Stimulated activated CD4-positive, alpha-beta T cell treated with anti-CD3 and anti-CD28 coated beads, Interleukin-15, amount 100 ng/mL, for 48 hours (primary cell): ENCODE measurements at regions not wholly inside any gene's neighbourhood (a gene's known extent, or its start where the extent isn't known, plus 50 kb on each side); places are given as distances from the start of the nearest gene placed in this dataset.

ENCODE experiments used
- DNase-seq, 2 donors: peaks; one replicate each; pipeline ENCODE4 v3.0.0-alpha.2; 2020; ENCODE audit warnings: low read depth in 2 of 2

GRCh38 chrX:137483554-137483953 is 82.4 kb upstream of the ZIC3 start:
- DNase-seq: no peak

GRCh38 chrX:137482136-137482535 is 83.8 kb upstream of the ZIC3 start:
- DNase-seq: no peak

GRCh38 chrX:137479386-137479785 is 86.5 kb upstream of the ZIC3 start:
- no peak for DNase-seq

- no peak for DNase-seq
These were observed 124.2 kb upstream of the ZIC3 start for GRCh38 chrX:137441711-137442110.

GRCh38 chrX:137432609-137433008 is 133.3 kb upstream of the ZIC3 start:
- DNase-seq: no peak

- DNase-seq: no peak
These were observed 134.0 kb upstream of the ZIC3 start for GRCh38 chrX:137431693-137432488.

GRCh38 chrX:137430984-137431475 is 134.9 kb upstream of the ZIC3 start:
- no peak for DNase-seq

DNA sequence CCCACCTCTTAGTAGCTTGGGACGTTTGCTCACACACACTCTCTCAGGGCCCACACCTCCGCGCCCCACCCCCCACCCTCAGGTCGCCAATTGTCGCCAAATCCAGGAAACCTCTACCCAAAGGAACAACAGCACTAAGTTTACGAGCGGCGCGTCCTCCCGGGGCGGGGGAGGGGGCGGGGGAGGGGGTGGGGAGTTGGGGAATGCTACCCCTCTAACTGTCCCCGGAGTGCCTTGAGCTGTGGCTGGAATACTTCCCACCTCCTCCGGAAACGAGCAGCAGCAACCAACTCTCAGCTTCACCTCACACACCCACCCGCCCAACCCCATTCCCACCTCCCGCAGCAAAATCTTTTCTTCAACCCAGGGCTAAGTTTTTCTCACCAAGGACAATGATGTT is 135.6 kb upstream of the ZIC3 start:
- no peak for DNase-seq

GRCh38 chrX:137428766-137429591 is 136.9 kb upstream of the ZIC3 start:
- DNase-seq: no peak

DNA sequence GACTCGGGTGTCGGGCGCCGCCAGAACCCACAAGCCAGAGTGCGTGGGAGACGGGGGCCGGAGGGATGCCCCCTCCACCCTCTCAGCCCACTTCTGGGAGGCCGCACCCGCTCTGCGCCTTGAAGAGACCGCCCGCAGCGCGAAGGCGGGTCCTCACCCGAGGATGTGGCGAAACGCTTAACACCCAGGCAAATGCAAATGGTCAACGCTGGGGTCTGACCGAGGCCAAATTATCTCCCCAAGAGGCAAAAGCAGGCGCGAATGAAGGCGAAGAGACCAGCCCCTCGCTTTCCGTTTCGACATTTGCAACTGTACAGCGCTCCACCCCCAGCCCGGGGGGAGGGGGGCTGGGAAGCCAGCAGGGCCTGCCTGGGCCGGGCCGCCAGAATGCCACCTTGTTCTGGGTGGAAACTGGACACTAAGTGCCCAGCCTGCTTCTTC is 137.7 kb upstream of the ZIC3 start:
- DNase-seq: no peak

DNA sequence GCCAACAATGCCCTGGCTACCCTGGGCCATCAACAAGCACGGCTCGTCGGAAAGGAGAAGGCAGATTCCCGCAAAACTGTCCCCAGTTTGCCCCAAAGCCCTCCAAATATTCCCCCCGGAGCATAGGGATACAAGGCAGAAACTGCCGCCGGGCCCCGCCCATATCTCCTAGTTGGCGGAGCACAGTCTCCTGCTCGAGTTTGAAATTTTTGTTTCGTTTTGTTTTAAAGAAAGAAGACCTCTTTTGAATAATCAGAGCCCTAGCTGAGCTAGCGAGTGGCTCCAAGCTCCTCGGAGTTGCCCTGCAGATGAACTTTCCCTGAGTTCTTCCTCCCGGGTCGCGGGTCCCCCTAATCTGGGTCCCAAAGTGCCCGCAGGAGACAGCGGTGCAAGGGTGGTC is 138.1 kb upstream of the ZIC3 start:
- no peak for DNase-seq

- no peak for DNase-seq
These were observed 138.5 kb upstream of the ZIC3 start for GRCh38 chrX:137427426-137427778.

DNA sequence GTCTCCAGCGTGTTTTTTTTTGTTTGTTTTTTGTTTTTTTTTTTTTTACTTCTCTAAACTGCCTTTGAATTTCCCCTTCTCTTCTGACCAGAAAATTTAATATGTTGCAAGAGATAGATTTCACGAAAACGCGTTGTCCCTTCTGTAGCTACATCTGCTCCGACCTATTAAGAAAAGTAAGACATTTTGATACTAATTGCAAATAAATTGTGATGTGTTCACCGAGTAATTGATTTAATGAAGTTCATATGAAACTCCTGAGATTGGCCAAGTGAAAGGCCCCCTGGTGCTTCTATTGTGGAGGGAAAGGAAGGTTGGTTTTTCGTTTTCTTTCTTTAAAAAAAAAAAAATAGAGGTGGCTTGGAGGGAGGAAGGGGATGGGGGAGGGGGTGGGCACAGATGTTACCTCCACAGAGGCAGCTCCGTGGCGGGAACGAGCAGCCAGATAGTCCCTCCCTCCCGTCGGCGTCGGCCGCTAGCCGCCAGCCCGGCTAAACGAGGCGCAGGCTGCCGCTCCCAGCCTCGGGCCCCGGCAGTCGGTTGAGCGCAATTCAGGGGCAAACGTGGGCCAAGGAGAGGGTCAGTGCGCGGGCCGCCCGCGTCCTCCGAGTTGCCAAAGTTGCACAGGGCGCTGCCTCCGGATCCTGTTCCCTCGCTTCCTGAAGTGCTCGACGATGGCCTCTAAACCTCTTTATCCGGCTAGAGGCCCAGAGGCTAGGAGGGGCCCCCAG is 139.1 kb upstream of the ZIC3 start:
- DNase-seq: no peak

DNA sequence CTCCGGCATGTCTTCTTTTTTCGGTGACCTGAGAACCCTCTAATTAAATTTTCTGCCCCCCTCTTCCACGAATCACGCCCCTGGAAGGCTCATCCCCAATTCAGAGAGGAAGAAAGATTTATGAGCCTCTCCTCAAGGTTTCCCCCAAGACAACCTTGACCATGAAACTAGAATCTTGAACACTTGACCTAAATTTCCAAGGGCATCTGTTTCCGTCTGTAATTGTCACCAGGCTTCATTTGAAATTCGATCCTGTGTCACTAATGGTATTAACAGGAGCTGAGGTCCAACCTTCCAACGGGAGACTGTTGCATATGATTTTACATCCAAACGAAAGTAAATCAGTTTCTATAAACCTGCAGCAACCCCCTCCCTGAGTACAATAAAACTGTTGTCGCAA is 139.9 kb upstream of the ZIC3 start:
- DNase-seq: no peak

DNA sequence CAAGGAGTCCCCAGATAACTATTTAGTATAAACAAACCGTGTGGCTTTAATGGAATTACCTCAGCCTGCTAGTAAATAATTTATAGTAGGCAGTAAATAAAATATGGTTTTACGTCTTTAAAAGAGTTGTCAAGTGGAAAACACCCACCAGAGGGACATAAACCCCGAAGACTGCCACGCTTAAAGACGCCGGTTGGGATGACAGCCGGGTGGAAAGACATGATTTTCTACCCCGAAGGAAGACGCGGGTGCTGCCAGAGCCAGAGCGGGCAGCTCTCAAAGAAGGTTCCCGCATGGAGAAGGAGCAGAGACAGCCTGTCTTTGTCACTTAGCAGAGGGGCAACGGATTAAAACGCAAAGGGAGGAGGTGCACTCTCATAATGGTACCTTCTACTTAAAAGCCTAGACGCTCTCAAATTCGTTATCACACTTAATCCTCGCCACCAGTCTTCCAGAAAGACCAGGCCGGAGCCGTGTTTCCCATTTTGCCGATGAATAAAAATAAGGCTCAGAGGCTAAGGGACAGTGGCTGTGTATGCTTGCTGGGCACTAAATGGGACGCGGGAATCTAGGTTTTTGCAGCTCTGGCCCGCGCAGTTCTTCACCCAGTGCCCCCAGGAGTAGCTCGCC is 140.5 kb upstream of the ZIC3 start:
- no peak for DNase-seq

- DNase-seq: no peak
These were observed 141.2 kb upstream of the ZIC3 start for GRCh38 chrX:137424679-137425078.

- no peak for DNase-seq
These were observed 142.7 kb upstream of the ZIC3 start for GRCh38 chrX:137423241-137423640.

DNA sequence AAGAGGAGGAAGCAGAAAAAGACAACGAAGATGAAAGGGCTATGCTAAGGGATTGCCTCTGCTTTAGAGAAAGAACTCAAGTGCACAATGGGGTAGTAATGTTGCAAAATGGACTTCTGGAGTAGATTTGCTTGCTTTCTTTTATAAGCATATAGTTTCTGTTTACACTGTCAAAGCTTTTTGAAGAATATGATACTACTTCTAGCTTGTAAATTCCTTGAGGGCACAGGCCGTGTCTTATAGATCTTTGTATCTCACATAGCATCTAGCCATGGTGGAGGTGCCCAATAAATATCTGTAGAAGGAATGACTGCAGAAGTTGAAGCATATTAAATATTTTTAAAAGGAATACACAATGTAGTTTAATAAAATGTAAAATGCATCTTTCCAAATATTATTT is 147.8 kb upstream of the ZIC3 start:
- DNase-seq: no peak

DNA sequence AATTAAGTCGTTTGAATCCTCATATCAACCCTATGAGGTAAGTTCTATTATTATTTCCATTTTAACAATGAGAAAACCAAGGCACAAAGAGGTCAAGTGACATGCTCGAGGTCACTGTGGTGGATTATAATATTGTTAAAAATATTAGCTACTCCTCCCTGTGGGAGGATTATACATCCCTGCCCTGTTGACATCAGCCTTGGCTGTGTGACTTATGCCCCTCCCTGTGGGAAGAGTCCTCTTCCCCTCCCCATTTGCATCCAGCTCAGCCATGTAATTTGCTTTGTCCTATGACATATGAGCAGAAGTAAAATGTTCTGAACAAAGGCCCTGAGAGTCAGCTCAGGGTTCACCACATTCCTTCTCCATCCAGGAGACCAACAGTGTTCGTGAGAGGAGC is 152.7 kb upstream of the ZIC3 start:
- DNase-seq: no peak

- no peak for DNase-seq
These were observed 160.3 kb upstream of the ZIC3 start for GRCh38 chrX:137405449-137406140.

DNA sequence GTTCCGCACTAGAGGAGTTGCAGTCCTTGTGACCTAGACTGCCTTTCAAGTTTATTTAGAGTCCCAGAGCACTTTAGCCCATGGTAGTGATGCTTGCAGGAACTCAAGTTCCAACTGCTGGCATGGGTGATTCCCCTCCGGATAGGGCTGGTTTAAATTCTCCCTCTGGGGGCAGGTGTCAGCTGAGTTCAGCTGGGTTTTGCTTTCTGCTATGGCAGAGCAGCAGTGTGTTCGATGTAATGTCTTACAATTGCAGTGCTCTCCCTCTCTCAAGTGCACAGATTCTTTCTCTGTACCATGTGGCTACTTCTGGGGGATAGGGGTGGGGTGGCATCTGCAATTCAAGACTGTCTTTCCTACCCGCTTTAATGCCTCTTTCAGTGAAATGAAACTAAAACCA is 164.8 kb upstream of the ZIC3 start:
- DNase-seq: no peak
